ENCODE measurements at regions not wholly inside any gene's neighbourhood (a gene's known extent, or its start where the extent isn't known, plus 50 kb on each side); places are given as distances from the start of the nearest gene placed in this dataset.

- H3K4me1 Mint-ChIP-seq, result peaks cover 34% of the 10 kb centered on the region
- H3K4me3 Mint-ChIP-seq, result no peak overlapping the region
- H3K27ac Mint-ChIP-seq (ENCODE audit: unreplicated experiment), result no peak overlapping the region
- no peak for TF ChIP-seq CTCF (conservative IDR thresholded peaks at IDR 0.05)
- DNase-seq (ENCODE audit: low read depth, low spot score), result no peak
- no peaks in the 10 kb centered on the region for H3K9me3 Mint-ChIP-seq
- peaks cover 8% of the 10 kb centered on the region for H3K27me3 Mint-ChIP-seq (ENCODE audit: low read depth)
- H3K36me3 Mint-ChIP-seq (ENCODE audit: low read depth), result no peaks in the 10 kb centered on the region
Observed at GRCh38 chr14:100667656-100668055, 59.0 kb upstream of the DLK1 start.

GRCh38 chr14:100668352-100668751 is 58.3 kb upstream of the DLK1 start:
- H3K36me3 Mint-ChIP-seq (ENCODE audit: low read depth), result no peaks in the 10 kb centered on the region
- TF ChIP-seq CTCF (conservative IDR thresholded peaks at IDR 0.05), result no peak
- no peaks in the 10 kb centered on the region for H3K9me3 Mint-ChIP-seq
- H3K4me1 Mint-ChIP-seq, result peaks cover 41% of the 10 kb centered on the region
- DNase-seq (ENCODE audit: low read depth, low spot score), result no peak
- peaks cover 14% of the 10 kb centered on the region for H3K27me3 Mint-ChIP-seq (ENCODE audit: low read depth)
- H3K27ac Mint-ChIP-seq (ENCODE audit: unreplicated experiment), result no peak overlapping the region
- no peak overlapping the region for H3K4me3 Mint-ChIP-seq

GRCh38 chr14:100669011-100669412 is 57.7 kb upstream of the DLK1 start:
- Mint-ChIP-seq H3K4me1 (peaks cover 48% of the 10 kb centered on the region), H3K27ac (ENCODE audit: unreplicated experiment) (peak overlapping the region; percentile 81), H3K4me3 (no peak overlapping the region), H3K9me3 (no peaks in the 10 kb centered on the region), H3K27me3 (ENCODE audit: low read depth) (peaks cover 19% of the 10 kb centered on the region), H3K36me3 (ENCODE audit: low read depth) (no peaks in the 10 kb centered on the region)
- no peak for DNase-seq (ENCODE audit: low read depth, low spot score)
- TF ChIP-seq CTCF (conservative IDR thresholded peaks at IDR 0.05), result no peak

- no peak for DNase-seq (ENCODE audit: low read depth, low spot score)
- H3K9me3 Mint-ChIP-seq, result no peaks in the 10 kb centered on the region
- H3K4me3 Mint-ChIP-seq, result no peak overlapping the region
- H3K4me1 Mint-ChIP-seq, result peaks cover 51% of the 10 kb centered on the region
- no peak for TF ChIP-seq CTCF (conservative IDR thresholded peaks at IDR 0.05)
- H3K36me3 Mint-ChIP-seq (ENCODE audit: low read depth), result no peaks in the 10 kb centered on the region
- H3K27me3 Mint-ChIP-seq (ENCODE audit: low read depth), result peaks cover 23% of the 10 kb centered on the region
- peak overlapping the region; percentile 81 for H3K27ac Mint-ChIP-seq (ENCODE audit: unreplicated experiment)
Observed at GRCh38 chr14:100669468-100669867, 57.2 kb upstream of the DLK1 start.

GRCh38 chr14:100670017-100670752 is 56.5 kb upstream of the DLK1 start:
- H3K4me3 Mint-ChIP-seq, result no peak overlapping the region
- H3K27ac Mint-ChIP-seq (ENCODE audit: unreplicated experiment), result no peak overlapping the region
- peaks cover 27% of the 10 kb centered on the region for H3K27me3 Mint-ChIP-seq (ENCODE audit: low read depth)
- no peak for TF ChIP-seq CTCF (conservative IDR thresholded peaks at IDR 0.05)
- H3K9me3 Mint-ChIP-seq, result no peaks in the 10 kb centered on the region
- no peak for DNase-seq (ENCODE audit: low read depth, low spot score)
- H3K4me1 Mint-ChIP-seq, result peaks cover 53% of the 10 kb centered on the region
- no peaks in the 10 kb centered on the region for H3K36me3 Mint-ChIP-seq (ENCODE audit: low read depth)

Data from neural crest cell (in vitro differentiated cells).